ENCODE measurements at regions not wholly inside any gene's neighbourhood (a gene's known extent, or its start where the extent isn't known, plus 50 kb on each side); places are given as distances from the start of the nearest gene placed in this dataset.

DNA sequence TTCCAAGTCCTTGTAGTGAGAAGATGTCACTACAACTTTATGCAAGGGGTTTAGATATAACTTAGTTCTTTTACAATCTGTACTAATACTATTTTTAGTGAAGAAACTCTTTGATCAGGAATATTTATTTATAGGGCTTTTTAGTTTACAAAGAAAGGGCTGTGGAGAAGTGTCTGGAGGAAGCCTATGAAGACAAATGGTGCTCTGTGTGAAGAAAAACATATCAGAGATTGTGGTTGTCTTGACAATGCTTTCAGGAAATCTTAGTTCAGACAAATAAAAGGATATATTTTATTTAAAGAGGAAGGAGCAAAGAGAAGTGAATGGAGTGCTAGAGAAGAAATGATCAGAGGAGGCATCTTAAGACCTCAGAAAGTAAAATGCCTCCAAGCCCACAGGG lies 824.9 kb downstream of the DCDC2C start:
- no peak for DNase-seq
- no peak for TF ChIP-seq GATA1 (IDR thresholded peaks at IDR 0.05; ENCODE audit: low read depth, low read length)
- TF ChIP-seq POLR2A (IDR thresholded peaks at IDR 0.05; ENCODE audit: low read length): no peak

DNA sequence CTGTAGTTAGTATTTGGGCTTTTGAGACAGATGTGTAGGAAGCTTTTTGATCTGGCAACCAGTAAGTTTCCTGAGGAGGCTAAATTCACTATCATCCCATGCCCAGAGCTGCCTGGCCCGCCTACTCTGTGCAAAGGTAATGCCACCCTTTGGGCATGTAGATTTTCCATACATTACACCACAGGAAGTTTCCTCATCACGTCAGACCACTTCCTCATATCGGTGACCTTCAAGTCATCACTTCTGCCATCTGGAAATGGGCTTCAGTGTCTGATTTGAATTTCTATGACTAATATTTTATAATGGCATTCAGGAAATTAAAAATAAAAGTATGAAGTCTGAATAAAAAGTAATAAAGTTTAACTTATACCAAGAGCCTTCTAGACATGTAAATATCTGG lies 825.4 kb downstream of the DCDC2C start:
- TF ChIP-seq GATA1 (IDR thresholded peaks at IDR 0.05; ENCODE audit: low read depth, low read length) (no peak), POLR2A (IDR thresholded peaks at IDR 0.05; ENCODE audit: low read length) (no peak)
- no peak for DNase-seq

DNA sequence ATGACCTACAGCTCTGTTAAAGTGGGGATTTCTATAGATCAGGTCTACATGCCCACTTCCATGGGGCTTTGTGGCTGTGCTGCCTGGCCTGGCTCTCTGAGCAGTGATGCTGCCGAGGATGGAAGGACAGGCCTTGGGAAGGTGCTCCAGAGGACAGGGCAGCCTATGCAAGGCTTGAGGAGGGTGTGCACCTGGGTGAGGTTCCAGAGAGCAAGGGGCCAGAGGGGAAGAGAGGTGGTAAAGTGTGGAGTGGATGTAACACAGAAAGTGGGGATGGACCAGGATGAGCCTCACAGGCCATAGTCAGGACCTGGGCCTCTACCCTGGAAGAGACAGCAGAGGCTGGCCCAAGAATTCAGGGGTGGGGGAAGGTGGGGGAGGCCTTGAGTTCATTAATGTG lies 826.4 kb downstream of the DCDC2C start:
- no peak for DNase-seq
- TF ChIP-seq GATA1 (IDR thresholded peaks at IDR 0.05; ENCODE audit: low read depth, low read length) (no peak), POLR2A (IDR thresholded peaks at IDR 0.05; ENCODE audit: low read length) (no peak)

- no peak for DNase-seq
- TF ChIP-seq POLR2A (IDR thresholded peaks at IDR 0.05; ENCODE audit: low read length): no peak
- TF ChIP-seq GATA1 (IDR thresholded peaks at IDR 0.05; ENCODE audit: low read depth, low read length): no peak
These were observed 826.9 kb downstream of the DCDC2C start for GRCh38 chr2:4530231-4530630.

DNA sequence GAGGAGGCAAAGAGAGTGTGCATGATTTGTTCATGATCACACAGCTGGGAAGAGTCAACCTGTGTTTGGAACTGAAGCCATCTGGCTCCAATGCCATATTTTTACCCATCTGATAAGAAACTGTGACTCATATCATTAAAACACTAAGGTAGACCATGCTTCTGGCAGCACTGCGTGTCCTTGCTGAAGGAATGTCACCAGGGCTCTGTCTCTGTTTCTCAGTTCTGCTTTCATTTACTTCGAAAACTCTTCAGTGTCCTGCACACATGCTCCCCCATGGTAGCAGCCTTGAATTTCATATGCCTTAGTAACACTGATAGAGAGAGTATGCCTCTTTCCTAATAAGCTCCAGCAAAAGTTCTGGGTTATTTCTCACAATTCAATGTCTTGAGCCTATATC lies 830.4 kb downstream of the DCDC2C start:
- no peak for DNase-seq
- TF ChIP-seq POLR2A (IDR thresholded peaks at IDR 0.05; ENCODE audit: low read length): no peak
- TF ChIP-seq GATA1 (IDR thresholded peaks at IDR 0.05; ENCODE audit: low read depth, low read length): no peak

DNA sequence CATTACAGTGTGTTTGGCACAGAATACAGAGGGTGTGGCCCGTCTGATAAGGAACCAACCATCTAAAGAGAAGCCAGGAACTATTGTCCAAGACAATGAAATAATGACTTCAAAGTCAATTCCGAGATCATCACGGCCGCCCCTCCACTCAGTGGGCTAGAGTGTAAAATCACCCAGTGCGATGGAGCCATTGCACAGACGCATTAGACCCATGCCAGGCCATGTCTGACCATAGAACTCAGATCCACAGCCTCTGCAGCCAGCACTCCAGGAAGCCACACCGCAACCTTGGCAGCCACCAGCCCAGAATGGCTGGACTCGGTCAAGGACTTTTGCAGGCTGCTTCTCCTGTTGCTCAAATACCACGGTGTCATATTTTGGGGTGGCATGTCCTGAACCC lies 835.7 kb downstream of the DCDC2C start:
- TF ChIP-seq GATA1 (IDR thresholded peaks at IDR 0.05; ENCODE audit: low read depth, low read length): no peak
- TF ChIP-seq POLR2A (IDR thresholded peaks at IDR 0.05; ENCODE audit: low read length): no peak
- no peak for DNase-seq

- no peak for DNase-seq
- no peak for TF ChIP-seq GATA1 (IDR thresholded peaks at IDR 0.05; ENCODE audit: low read depth, low read length)
- no peak for TF ChIP-seq POLR2A (IDR thresholded peaks at IDR 0.05; ENCODE audit: low read length)
These were observed 846.4 kb downstream of the DCDC2C start for GRCh38 chr2:4549666-4550210.

DNA sequence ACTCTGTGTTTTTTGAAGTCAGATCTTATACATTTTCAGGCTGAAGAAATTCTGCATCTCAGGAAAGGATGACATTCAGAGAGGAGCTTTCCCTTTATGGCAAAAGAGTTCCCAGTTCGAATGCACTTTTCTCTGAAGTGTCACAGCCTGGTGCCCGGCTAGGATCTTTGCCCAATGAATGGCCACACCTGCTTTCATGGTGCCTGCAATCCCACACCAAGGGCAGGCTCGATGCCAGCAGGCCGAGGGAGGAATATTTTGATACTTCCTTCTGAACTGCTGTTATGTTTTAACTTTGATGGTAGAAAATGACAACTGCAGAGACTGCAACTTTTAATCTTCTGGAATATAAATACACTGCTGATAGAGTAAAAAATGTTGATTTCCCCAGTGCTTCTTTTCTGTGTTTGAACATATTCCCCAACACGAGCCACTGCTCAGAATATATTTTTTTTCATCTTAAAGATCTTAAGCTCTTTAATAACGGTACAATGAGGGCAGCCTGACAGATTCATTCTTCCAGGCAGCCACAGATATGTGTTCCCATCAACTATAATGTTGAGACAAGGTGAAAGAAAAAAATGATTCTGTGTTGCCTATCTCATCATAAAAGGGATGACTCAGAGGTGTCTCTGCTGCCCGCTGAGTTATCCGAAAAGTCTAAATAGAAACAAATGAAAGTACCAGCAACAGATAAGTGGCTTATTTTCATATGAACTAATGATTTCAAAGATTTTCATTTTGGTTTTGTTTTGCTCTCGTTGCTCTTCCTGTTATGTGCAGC lies 848.5 kb downstream of the DCDC2C start:
- no peak for TF ChIP-seq POLR2A (IDR thresholded peaks at IDR 0.05; ENCODE audit: low read length)
- no peak for TF ChIP-seq GATA1 (IDR thresholded peaks at IDR 0.05; ENCODE audit: low read depth, low read length)
- DNase-seq: no peak

GRCh38 chr2:4553241-4553640 lies 849.9 kb downstream of the DCDC2C start:
- TF ChIP-seq POLR2A (IDR thresholded peaks at IDR 0.05; ENCODE audit: low read length): no peak
- no peak for DNase-seq

DNA sequence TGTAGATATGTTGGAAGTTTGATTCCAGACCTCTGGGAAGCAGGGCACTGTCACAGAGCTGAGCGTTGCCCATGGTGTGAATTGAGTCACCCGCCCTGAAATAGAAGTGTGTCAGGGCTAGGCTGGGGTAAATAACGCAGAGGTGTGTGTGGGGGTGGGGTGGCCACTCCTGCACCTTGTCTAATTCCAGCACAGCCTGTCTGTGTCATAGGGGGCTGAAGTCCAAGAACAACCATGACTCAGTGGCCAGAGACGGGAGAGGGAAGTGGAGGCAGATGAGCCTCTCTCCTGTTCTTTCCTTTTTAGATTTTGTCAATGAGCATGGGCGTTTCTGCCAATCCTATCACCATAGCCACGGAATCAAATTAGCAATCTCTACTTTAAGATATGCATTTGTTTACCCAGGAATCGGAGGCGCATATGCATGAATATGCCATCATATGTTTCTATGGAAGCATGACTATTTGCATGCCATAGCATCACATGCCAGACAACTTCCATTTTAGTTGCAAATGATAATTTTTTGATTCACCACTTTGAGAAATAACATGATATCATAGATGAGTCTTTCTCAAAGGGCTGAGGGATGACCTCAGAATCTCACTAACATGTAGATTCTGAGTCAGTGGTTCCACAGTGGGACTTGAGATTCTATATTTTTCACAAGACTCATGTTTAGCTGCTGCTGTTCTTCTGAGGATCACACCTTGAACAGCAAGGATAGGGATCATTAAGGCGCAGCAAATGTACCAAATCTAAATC lies 852.9 kb downstream of the DCDC2C start:
- no peak for TF ChIP-seq GATA1 (IDR thresholded peaks at IDR 0.05; ENCODE audit: low read depth, low read length)
- no peak for DNase-seq

DNA sequence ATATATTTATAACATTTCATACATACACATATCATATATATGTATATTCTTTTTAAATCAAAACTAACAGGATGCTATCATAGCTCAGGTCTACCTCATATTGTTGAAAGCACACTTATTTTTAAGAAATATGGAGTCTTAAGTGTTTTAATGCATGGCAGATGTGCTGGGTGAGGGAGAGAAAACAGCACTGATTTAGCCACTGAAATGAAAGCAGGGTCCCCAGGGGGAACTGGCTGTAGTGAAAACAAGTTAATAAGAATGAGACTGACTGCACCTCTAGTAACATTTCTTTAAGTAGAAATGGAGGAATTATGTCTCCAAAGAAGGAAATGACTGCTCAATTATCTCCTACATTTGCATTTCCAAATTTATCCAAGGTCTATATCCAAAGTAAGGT lies 857.8 kb downstream of the DCDC2C start:
- TF ChIP-seq GATA1 (IDR thresholded peaks at IDR 0.05; ENCODE audit: low read depth, low read length): no peak
- TF ChIP-seq POLR2A (IDR thresholded peaks at IDR 0.05; ENCODE audit: low read length): no peak
- DNase-seq: no peak

GRCh38 chr2:4576075-4576474 lies 872.7 kb downstream of the DCDC2C start:
- DNase-seq: no peak
- TF ChIP-seq GATA1 (IDR thresholded peaks at IDR 0.05; ENCODE audit: low read depth, low read length) (no peak), POLR2A (IDR thresholded peaks at IDR 0.05; ENCODE audit: low read length) (no peak)

GRCh38 chr2:4579977-4580376 lies 876.6 kb downstream of the DCDC2C start:
- no peak for TF ChIP-seq POLR2A (IDR thresholded peaks at IDR 0.05; ENCODE audit: low read length)
- TF ChIP-seq GATA1 (IDR thresholded peaks at IDR 0.05; ENCODE audit: low read depth, low read length): no peak
- DNase-seq: no peak

DNA sequence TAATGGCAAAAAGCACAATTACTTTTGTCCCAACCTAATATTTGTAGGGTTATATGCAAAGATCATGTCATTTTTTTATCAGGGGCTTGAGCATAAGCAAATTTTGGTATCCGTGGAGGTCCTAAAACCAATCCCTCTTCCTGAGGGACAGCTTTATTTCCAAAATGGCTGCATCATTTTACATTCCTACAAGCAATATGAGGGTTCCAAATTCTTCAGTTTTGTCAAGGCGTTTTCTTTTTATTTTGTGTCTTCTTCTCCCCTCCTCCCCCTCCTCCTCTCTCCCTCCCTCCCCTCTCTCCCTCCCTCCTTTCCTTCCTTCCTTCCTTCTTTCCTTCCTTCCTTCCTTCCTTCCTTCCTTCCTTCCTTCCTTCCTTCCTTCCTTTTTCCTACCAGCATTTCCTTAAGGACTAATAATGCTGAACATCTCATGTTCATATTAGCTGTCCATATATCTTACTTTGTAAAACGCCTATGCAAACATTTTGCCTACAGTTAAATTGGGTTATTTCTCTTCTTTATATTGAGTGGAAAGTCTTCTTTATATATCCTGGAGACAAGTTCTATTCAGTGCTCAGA lies 881.8 kb downstream of the DCDC2C start:
- DNase-seq: no peak
- TF ChIP-seq GATA1 (IDR thresholded peaks at IDR 0.05; ENCODE audit: low read depth, low read length) (no peak), POLR2A (IDR thresholded peaks at IDR 0.05; ENCODE audit: low read length) (no peak)
